22Rv1 (cell line): ENCODE measurements at regions not wholly inside any gene's neighbourhood (a gene's known extent, or its start where the extent isn't known, plus 50 kb on each side); places are given as distances from the start of the nearest gene placed in this dataset.

ENCODE experiments used
- ZFX ChIP-seq: fragments of 450-650 bp; IDR thresholded peaks from 2 replicates; pipeline ENCODE4 v1.6.1; 2017; ENCODE audit warnings: antibody characterized with exemption, borderline replicate concordance
- TF ChIP-seq, protein P1 (sequence below): fragments of 450-650 bp; IDR thresholded peaks from 2 replicates; pipeline ENCODE4 v1.5.1; 2017; ENCODE audit warnings: mild to moderate bottlenecking

DNA sequence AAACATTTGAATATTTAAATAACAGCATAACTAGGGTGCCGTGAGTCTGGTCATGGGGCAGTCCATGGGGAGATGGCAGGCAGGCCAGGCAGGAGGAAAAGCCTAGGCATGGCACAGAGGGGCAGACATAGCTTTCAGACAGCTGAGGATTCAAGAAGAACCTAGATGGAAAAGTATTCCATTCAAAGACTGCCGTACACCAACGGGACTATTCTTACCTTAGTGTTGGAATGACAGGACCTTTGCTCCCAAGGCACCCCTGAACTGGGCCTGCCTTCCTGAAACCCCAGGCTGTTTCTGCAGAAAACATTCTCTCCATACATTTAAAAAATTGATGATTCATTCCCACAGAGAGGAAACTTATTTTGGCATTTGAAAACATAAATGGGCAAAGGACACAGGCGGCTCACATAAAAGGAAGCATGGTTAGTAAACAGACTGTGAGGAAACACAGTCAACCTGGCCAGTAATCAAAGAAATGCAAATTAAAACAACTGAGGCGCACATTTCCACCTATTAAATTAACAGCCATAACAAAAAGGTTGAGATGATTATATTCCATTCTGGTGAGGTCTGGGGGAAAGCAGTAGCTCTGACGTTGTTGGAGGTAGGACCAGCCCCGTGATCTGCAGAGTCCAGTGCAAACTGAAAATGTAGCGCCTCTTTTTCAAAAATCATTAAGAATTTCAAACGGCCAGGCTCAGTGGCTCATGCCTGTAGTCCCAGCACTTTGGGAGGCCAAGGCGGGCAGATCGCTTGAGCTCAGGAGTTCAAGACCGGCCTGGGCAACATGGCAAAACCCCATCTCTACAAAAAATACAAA is 71.3 kb upstream of the SMAD3 start:
- TF ChIP-seq, protein P1, sequence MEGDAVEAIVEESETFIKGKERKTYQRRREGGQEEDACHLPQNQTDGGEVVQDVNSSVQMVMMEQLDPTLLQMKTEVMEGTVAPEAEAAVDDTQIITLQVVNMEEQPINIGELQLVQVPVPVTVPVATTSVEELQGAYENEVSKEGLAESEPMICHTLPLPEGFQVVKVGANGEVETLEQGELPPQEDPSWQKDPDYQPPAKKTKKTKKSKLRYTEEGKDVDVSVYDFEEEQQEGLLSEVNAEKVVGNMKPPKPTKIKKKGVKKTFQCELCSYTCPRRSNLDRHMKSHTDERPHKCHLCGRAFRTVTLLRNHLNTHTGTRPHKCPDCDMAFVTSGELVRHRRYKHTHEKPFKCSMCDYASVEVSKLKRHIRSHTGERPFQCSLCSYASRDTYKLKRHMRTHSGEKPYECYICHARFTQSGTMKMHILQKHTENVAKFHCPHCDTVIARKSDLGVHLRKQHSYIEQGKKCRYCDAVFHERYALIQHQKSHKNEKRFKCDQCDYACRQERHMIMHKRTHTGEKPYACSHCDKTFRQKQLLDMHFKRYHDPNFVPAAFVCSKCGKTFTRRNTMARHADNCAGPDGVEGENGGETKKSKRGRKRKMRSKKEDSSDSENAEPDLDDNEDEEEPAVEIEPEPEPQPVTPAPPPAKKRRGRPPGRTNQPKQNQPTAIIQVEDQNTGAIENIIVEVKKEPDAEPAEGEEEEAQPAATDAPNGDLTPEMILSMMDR: no peak
- no peak for TF ChIP-seq ZFX
